Middle frontal gyrus (tissue), 1 donor: ENCODE measurements at regions not wholly inside any gene's neighbourhood (a gene's known extent, or its start where the extent isn't known, plus 50 kb on each side); places are given as distances from the start of the nearest gene placed in this dataset.

Experiments used
- DNase-seq: peaks from one replicate; pipeline ENCODE4 v3.0.0-alpha.2; 2015; ENCODE audit warnings: low spot score; ENCODE audit errors: extremely low spot score

DNA sequence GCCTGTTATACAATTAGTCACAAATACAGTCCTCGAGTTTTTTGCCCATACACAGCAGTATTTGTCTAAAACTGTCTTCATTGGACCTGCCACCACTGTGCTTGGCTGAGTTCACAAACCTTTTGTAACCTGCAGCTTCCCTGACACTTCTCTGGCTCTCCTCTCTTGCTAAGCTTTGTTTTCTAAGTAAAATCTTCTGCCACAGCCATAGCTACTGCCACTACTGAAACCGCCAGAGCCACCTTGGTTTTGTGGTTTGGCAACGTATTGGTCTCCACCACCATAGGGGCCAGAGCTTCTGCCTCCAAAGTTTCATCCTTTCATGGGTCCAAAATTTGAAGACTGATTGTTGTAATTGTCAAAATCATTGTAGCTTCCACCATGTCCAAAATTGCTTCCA, 668.2 kb upstream of the BRINP3 start:
- no peak for DNase-seq

DNA sequence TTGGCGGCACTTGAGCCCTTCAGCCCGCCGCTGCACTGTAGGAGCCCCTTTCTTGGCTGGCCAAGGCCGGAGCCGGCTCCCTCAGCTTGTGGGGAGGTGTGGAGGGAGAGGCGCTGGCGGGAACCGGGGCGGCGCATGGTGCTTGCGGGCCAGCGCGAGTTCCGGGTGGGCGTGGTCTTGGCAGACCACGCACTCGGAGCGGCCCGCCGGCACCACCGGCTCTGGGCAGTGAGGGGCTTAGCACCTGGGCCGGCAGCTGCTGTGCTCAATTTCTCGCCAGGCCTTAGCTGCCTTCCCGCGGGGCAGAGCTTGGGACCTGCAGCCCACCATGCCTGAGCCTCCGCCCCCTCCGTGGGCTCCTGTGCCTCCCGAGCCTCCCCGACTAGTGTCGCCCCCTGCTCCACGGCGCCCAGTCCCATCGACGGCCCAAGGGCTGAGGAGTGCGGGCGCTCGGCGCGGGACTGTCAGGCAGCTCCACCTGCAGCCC, 673.7 kb upstream of the BRINP3 start:
- DNase-seq: no peak

DNA sequence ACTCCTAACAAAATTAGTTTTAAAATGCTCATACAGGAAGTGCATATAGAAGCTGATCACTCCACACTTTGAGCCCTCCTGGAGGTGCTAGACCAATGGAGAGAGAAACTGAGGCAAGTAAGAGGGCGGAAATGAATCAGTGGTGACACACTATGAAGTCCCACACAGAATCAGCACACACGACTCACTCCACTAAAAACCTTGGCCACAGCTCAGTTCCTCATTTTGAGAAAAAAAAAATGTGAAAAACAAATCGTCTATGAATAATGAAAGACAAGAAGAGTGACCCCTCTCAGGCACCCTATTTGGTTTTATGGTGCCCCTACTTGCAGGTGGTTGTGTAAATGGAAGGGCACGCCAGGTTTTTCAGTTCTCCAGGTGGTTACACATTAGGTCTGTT, 675.1 kb upstream of the BRINP3 start:
- no peak for DNase-seq

DNA sequence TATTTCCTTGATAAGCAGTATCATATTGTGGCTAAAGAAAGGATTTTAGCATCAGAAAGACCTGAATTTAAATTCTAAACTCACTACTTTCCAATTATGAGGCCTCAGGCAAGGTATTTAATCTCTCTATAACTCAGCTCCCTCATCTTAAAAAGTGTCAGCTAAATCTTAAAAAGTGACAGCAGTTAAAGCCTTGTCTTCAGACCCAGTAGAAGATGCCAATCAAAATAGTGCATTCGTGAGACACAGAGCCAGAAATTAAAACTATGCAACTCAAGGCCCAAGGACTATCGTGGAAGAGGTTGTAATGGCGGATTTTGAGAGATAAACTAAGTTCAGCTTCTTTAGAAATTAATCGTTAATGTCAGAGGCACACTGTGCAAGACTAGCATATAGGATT, 677.5 kb upstream of the BRINP3 start:
- no peak for DNase-seq

DNA sequence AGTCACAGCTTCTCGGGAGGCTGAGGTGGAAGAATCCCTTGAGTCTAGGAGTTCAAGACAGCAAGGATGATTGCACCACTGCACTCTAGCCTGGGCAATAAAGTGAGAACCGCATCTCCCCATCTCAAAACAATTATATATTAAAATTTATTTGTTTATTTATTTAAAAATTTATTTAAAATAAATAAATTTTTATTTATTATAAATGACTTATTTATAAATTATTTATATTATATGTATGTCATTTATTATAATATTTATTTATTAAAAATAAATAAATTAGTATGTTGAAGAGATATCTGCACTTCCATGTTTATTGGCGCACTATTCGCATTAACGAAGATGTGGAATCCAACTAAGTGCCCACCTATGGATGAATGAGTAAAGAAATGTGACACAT, 683.2 kb upstream of the BRINP3 start:
- no peak for DNase-seq

DNA sequence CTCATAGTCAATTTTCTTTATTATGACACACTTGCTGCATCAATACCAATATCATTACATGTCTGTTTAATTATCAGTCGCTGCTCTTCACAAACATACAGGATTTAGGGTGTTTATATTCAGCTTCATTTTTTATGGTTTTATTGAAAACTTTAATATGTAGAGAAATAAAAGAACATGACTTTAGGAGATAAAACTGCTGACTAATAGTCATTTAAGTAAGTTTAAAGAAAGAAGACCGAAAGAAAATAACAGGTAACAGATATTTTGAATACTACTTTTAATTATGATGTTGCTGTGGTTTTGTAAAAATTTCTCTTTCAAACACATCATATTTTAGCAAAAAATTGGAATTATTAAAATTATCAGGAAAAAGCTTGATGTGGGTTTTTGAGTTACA, 685.1 kb upstream of the BRINP3 start:
- no peak for DNase-seq

DNA sequence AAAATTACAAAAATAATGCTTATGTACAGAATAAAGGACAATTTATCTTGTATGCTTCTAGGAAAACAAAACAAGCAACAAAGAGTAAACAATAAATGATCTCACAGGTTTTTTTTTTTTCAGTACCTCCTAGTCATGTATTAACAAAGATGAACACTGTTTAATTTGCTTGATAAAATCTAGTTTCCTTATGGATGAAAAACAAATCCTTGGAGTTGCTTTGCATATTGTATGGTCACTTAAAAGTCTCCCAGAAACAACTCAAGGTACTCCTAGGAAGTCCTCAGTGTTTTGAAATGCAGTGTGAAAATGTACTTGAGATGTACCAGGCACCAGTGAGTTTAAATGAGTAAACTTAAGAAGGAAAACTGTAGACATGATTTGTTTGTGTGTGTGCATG, 686.0 kb upstream of the BRINP3 start:
- no peak for DNase-seq

DNA sequence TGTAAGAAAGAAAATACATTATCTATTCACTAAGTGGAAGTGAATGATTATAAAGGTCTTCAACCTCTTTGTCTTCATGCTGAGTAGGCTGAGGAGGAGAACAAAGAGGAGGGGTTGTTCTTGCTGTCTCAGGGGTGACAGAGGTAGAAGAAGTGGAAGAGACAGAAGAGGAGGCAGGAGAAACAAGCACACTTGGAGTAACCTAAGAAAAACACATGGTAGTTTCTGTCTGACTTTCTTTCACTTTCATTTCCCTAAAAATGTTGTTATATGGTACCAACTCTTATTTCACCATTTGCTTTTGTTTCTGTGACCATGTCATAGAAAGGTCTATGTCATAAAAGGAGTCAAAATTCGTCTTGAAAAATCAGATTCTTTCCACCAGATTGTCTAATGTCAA, 696.6 kb upstream of the BRINP3 start:
- no peak for DNase-seq

DNA sequence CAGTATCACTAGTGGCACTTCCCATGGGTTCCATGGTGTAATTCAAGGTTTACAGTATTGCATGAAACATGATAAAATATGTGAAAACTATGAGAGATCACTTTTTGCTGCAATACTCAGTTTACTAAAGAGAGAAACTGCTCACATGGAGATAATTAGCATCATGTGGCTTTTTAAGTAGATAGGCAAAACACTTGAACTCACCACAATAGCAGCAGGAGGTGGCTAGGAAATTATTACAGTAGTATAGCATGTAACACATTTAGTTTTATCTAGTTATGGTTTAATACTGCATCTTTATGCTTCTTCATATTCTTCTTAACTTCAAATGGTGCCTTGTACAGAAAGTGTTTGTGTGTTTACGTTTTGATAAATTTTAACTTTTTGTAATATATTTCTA, 698.5 kb upstream of the BRINP3 start:
- DNase-seq: no peak

DNA sequence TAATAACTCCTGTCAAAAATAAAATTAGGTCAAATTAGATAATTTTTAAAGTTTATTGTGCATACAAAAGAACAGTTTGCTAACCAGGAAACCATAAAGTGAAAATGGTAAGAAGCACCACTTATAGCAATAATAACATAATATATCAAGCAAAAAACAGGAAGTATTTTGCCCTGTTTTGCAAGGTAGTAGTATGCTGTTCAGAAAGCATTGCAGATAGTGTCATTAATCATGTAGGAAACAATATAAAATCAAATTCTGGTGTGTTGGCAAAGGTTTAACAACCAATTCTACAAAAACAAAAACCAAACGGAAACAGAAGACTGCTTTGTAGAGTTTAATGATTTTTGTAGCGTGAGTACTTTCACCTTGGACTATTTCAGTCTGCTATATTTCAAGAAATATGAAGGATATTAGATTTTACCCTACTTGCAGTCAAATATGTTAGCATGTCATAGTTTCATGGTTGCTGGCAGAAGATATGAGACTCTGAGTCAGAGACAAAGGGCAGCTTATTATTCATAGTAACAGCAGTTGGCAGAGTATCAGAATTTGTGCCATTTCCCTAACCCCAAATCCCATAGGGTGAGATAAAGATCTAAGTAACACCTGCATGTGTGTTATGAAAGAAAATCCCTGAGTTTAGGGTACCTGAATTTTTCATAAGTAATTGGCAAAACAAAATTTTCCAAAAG, 729.0 kb upstream of the BRINP3 start:
- DNase-seq: no peak

DNA sequence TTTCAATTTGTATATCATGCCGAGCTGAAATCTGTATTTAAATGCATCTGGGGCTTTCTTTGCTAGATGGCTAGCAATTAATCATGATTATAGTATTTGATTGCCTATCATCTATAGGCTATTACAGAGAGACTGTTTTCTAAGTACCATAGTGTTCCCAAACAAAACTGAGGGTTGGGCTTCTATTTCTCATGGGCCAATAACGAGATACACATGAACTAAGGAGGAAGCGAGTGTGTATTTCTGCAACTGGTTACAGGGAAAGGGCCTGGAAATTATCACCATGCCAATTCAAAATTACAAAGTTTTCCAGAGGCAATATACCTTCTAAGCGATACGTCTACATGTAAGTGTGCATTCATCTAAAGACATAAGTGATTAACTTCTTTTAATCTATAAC, 744.5 kb upstream of the BRINP3 start:
- DNase-seq: no peak

DNA sequence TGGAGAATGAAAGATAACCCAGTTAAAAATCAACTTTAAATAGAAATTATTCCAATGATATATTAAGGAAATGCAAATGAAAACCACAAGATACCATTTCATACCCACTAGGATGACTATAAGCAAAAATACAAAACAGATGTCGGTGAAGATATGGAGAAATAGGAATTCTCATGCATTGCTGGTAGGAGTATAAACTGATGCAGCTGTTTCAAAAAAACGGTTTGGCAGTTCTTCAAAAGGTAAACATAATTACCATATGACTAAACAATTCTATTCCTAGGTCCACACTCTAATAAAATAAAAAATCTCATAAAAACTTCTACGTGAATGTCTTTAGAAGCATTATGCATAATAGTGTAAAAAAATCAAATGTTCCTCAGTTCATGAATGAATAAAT, 763.3 kb upstream of the BRINP3 start:
- DNase-seq: no peak

DNA sequence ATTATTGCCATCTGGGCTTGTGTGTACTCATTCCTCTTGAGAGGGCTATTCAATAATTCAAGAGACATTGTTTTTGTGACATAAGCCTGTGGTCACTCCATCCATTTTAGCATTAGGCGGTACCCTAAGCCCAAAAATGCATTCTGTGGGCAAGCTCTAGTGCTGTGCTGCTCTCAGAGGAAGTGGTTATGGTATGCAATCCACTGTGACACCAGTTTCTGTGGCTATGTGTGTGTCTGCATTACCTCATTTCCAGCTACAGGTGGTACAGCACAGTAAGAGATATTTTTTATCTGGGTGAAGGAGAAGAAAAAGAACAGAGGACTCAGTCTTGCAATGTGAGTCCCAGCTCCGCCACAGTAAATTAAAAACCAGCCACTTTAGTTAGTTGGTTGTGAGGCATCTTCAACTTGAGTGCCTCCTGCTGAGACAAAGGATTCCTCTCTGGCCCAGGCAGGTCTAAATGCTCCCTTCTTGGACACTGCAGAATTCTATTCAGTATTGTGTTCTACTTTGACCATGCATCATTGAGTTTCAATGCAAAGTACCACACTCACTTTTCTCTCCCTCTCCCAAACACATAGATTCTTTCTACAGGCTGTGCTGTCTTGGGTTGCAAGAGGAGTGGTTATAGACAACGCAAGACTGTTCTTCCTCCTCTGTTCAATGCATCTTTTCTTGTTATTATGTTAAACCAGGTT, 777.8 kb upstream of the BRINP3 start:
- no peak for DNase-seq

DNA sequence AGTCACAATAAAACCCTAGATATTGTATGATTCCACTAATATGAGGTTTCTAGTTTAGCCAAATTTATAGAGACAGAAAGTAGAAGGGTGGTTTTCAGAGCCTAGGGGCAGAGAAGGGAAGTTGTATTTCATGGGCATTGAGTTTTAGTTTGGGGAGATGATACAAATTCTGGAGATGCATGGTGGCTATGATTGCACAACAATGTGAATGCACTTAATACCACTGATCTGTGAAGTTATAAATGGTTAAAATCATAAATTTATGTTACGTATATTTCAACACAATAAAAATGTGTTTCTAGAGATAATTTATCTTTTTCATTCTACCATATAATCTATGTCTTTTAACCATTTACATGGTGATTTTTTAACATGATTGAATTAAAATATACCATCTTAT, 779.3 kb upstream of the BRINP3 start:
- no peak for DNase-seq

DNA sequence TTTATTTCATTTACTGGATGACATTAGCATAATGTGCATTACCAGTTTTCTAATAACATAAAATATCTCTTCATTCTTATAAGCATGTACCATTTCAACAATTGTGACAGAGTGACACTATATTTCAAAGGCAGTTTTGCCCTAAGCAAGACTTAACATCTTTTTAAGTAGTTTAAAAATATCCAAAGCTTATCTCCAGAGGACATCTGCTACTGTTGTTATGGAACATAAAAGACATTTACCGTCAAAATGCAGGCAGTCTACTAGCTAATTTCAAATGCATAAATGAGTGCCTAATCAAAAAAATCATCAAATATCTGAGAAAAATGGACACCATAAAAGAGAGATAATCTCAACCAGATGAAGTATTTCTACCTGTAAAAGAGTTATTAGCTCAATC, 782.4 kb upstream of the BRINP3 start:
- DNase-seq: no peak

DNA sequence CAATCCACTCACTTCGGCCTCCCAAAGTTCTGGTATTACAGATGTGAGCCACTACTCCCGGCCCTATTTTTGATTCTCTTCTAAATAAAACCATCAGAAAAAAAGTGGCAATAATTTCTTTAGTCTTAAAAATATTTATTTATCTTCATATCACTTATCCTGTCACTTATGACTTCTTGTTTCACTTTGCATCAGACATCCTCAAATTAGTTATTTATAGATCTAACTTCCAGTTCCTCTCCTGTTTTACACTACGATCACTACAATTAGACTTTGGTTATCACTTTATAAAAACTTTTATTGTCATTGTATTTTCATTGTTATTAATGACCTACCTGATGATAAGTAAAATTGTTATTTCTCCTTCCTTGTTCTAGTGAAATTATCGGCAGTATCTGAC, 783.4 kb upstream of the BRINP3 start:
- DNase-seq: no peak

DNA sequence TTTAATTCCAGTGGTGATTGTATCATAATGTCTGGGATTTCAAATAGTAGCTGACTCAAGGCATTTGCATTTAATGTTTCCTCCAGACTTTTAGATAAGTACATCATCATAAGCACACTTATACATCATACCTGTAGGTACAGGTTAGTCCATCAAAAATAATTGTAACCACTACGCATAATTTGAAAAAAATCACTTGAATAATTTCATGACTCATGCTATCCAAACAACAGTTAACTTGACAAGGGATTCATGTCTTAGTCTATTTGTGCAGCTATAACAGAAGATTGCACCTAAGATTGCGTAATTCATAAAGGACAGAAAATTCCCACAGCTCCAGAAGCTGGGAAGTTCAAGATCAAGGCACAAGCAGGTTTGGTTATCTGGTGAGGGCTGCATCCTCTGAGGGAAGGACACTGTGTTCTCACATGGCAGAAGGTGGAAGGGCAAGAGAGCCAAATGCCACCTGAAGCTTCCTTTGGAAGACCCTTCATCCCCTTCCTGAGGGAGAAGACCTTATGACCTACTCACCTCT, 801.7 kb upstream of the BRINP3 start:
- DNase-seq: no peak

DNA sequence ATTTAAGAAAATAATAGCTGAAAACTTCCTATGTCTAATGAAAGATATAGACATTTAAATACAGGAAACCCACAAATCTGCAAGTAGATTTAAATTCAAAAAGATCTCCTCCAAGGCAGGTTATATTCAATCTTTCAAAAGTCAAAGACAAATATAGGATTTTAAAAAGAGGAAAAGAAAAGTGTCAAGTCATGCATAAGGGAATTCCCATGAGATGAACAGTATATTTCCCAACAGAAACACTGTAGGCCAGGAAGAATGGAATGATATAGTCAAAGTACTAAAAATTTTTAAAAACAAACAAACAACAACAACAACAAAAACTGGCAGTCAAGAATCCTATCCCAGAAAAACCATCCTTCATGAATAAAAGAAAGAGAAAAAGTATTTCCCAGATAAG, 806.5 kb upstream of the BRINP3 start:
- no peak for DNase-seq

DNA sequence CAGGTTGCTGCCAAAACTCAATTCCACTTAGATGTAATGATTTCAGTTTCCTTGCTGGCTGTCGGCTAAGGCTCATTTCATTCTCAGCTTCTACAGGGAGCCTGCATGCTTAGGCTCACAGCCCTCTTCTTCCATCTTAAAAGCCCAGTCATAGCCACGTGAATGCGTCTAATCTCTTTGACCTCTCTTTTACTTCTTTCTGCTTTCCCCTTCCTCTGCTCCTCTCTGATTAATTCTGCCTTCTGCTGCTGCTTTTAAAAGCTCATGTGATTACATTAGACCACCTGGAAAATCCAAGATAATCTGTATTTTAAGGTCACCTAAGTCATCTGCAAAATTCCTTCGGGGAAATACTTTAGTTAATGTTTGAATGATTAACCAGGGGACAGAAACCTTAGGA, 812.8 kb upstream of the BRINP3 start:
- no peak for DNase-seq

DNA sequence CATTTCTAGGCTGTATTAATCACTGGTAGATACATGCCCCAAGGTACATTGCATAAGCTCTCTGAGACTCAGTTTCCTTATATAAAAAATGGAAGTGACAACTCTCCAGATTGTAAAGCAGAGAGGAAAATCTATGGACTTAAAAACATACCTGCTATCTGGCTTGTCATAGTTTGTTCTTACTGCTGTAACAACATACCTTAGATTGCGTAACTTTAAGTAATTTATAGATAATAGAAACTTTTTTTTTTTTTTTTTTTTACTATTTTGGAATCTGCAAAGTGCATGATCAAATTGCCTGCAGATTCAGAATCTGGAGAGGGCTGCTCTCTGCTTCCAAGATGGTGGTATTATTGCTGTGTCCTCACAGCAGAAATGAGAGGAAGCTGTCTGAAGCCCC, 827.7 kb upstream of the BRINP3 start:
- DNase-seq: no peak

DNA sequence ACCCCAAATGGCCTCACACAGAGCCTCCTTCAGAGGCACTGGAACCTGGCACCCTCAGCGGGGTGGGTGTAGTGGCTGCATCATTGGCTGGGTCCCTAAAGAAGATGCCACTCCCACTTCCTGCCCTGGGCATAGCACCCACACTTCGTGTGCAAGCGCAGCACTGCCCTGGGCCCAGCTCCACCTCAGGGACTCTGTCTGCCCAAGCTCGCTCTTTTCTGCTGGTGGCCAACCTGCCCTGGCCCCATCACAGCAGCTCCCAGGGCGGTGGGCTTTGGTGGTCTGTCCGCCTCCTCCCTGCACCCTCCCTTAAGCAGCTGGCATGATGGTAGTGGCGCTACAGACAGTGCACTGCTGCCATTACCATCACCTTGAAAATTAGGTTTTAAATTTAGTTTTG, 829.3 kb upstream of the BRINP3 start:
- DNase-seq: no peak

DNA sequence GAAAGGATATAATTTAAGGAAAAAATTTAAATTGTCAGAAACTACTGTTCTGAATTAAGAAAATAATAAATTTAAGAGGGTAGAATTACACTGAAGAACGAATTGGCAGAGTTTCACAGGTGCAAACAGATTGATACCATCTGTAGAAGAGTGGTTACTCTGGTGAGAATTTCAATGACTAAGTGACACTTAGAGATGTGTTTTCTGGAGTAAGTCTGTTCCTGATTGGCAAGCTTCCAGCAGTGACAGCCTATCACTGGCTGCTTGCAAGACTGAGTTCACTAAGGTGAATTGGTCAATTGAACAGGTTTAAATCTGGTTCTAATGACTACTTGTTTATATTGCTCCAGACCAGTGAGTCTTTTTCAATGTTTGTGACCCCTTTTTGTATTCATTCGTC, 838.2 kb upstream of the RGS18 start:
- DNase-seq: no peak

DNA sequence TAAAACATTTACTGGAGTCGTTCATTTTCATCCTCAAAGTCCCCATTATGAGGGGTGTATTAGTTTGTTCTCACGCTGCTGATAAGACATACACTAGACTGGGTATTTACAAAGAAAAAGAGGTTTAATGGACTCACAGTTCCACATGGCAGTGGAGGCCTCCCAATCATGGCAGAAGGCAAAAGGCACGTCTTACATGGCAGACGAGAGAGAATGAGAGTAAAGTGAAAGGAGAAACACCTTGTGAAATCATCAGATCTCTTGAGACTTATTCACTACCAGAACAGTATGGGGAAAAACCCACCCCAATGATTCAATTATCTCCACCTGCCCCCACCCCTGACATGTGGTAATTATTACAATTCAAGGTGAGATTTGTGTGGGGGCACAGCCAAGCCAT, 830.4 kb upstream of the RGS18 start:
- no peak for DNase-seq
